Esophagus muscularis mucosa (tissue), 4 donors: ENCODE measurements at regions not wholly inside any gene's neighbourhood (a gene's known extent, or its start where the extent isn't known, plus 50 kb on each side); places are given as distances from the start of the nearest gene placed in this dataset.

Source experiments
- DNase-seq: peaks from one replicate; pipeline ENCODE4 v3.0.0-alpha.2; 2017; ENCODE audit errors: extremely low spot score
- H3K27ac ChIP-seq, 4 donors: fragments of 200-600 bp; sonication (generic); replicated peaks in 1 of 4; 1 replicate in 3 of 4; 2 replicates in 1 of 4; pipeline ENCODE4 v1.5.1; 2016 to 2019; ENCODE audit warnings: mild to moderate bottlenecking in 1 of 4
- H3K27me3 ChIP-seq, 4 donors: fragments of 200-600 bp; sonication (generic); one replicate each; pipeline versions ENCODE4 v1.5.1 to v1.6.0; 2016 to 2019
- H3K36me3 ChIP-seq, 4 donors: fragments of 200-600 bp; sonication (generic); one replicate each; pipeline ENCODE4 v1.5.1; 2016 to 2019
- H3K4me1 ChIP-seq, 4 donors: fragments of 200-600 bp; sonication (generic); one replicate each; pipeline ENCODE4 v1.5.1; 2016 to 2019
- H3K4me3 ChIP-seq, 4 donors: fragments of 200-600 bp; sonication (generic); 1 replicate in 2 of 4; 2 replicates in 2 of 4; pipeline ENCODE4 v1.5.1; 2016 to 2019; ENCODE audit warnings: mild to moderate bottlenecking in 4 of 4, moderate library complexity in 1 of 4
- H3K9me3 ChIP-seq, 4 donors: fragments of 200-600 bp; sonication (generic); 1 replicate in 3 of 4; 2 replicates in 1 of 4; pipeline ENCODE4 v1.5.1; 2016 to 2019
- EP300 ChIP-seq: sonication (generic); formaldehyde crosslinking; IDR thresholded peaks from one replicate; pipeline ENCODE4 v1.6.1; 2017; ENCODE audit warnings: antibody characterized with exemption
- POLR2A ChIP-seq: fragments of 450-650 bp; IDR thresholded peaks from one replicate; pipeline ENCODE4 v1.6.1; 2017; ENCODE audit warnings: antibody characterized with exemption, moderate library complexity, mild to moderate bottlenecking, low read depth
- POLR2AphosphoS5 ChIP-seq, 2 donors: sonication (generic); formaldehyde crosslinking; IDR thresholded peaks; one replicate each; pipeline ENCODE4 v1.6.1; 2017; ENCODE audit warnings: antibody characterized with exemption in 2 of 2
- WGBS: methylation state at CpG from one replicate; pipeline ENCODE4 v1.1.5; 2018; 5-methylcytosine and 5-hydroxymethylcytosine counted together
- intact Hi-C: fragments of 100-400 bp; cut with DNase I; formaldehyde crosslinking; loops from one replicate; pipeline ENCODE4 v1.15.1; 2023
- TF ChIP-seq, protein P1 (sequence below), 3 experiments: fragments of 200-600 bp in 2 of 3; fragments of 450-650 bp in 1 of 3; sonication (generic) in 2 of 3; IDR thresholded peaks; one replicate each; pipeline ENCODE4 v1.5.1; 2017 to 2019; ENCODE audit warnings: antibody characterized with exemption in 3 of 3, mild to moderate bottlenecking in 2 of 3, moderate library complexity in 1 of 3

DNA sequence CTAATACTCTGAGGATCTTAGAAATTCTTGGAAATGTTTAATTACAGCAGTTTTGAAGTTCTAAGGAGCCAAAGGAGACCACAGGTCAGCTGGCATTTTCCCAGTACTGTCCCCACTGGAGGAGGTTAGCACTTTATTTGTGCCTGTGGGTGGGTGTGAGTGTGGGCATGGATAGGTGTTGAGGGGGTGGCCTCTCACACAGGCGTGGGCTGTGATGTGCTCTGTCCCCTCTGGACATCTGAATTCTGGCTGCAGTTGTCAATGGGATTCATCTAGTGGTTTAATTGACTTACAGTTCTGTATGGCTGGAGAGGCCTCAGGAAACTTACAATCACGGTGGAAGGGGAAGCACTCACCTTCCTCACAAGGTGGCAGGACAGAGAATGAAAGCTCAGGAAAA lies 135.4 kb upstream of the NAMPT start:
- Histone ChIP-seq H3K27ac (peak overlapping the region; percentile 65 to 83 (median 68)), H3K27me3 (no peaks in the 10 kb centered on the region), H3K4me3 (no peak overlapping the region), H3K4me1 (peaks cover 29 to 73% (median 52%) of the 10 kb centered on the region in 4 donors), H3K9me3 (peaks cover 0 to 10% (median 0%) of the 10 kb centered on the region in 4 donors), H3K36me3 (no peaks in the 10 kb centered on the region)
- intact Hi-C loops, result no loop called here
- TF ChIP-seq, protein P1, sequence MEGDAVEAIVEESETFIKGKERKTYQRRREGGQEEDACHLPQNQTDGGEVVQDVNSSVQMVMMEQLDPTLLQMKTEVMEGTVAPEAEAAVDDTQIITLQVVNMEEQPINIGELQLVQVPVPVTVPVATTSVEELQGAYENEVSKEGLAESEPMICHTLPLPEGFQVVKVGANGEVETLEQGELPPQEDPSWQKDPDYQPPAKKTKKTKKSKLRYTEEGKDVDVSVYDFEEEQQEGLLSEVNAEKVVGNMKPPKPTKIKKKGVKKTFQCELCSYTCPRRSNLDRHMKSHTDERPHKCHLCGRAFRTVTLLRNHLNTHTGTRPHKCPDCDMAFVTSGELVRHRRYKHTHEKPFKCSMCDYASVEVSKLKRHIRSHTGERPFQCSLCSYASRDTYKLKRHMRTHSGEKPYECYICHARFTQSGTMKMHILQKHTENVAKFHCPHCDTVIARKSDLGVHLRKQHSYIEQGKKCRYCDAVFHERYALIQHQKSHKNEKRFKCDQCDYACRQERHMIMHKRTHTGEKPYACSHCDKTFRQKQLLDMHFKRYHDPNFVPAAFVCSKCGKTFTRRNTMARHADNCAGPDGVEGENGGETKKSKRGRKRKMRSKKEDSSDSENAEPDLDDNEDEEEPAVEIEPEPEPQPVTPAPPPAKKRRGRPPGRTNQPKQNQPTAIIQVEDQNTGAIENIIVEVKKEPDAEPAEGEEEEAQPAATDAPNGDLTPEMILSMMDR (IDR thresholded peaks at IDR 0.05), result no peak
- TF ChIP-seq EP300 (no peak), POLR2AphosphoS5 (IDR thresholded peaks at IDR 0.05) (no peak), POLR2A (no peak)
- DNase-seq, result no peak
- WGBS, result 81% methylated on average over 2 of the region's 2 CpGs

DNA sequence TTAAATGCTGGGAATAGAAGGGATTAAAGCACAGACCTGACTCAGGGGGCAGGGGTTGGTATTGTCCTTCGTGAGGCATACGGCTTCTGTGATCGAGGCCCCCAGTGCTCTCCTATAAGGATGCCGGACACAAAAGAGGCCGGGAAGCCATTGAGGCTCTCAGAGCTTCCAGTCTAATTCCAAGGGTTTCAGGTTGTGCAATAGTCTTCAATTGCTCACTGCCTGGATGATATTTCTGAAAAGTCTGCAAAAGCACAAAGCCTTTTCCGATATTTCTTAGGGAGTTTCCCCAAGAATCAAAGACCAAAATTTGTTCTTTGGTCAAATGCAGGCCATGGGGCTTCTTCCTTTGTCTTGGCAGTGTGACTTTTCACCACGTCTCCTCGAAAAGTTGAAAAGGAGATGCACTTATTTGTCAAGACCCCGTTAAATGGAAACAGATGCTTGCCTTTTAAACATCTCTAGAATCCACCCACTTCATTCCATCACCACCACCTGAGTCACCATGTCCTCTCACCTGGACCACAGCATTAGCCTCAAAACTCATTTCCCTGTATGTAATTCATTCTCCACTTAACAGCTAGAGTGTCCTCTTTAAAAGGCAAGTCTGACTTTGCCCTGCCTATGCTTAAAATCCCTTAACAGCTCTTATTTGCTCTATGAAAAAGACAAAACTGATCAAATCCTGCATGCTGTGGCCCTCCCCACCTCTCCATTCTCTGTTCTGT lies 134.8 kb upstream of the NAMPT start:
- Histone ChIP-seq H3K27me3 (no peaks in the 10 kb centered on the region), H3K36me3 (no peaks in the 10 kb centered on the region), H3K4me1 (peaks cover 29 to 67% (median 47%) of the 10 kb centered on the region in 4 donors), H3K4me3 (no peak overlapping the region), H3K27ac (no peak overlapping the region), H3K9me3 (peaks cover 0 to 10% (median 0%) of the 10 kb centered on the region in 4 donors)
- 93% methylated on average over 9 of the region's 9 CpGs for WGBS
- DNase-seq, result no peak
- intact Hi-C loops, result loop anchor here (2.0 kb wide), 1 partner anchor 73 kb away; no protein-coding TSS in a partner anchor
- TF ChIP-seq POLR2A (no peak), POLR2AphosphoS5 (IDR thresholded peaks at IDR 0.05) (no peak), EP300 (no peak)
- TF ChIP-seq, protein P1 (IDR thresholded peaks at IDR 0.05), result no peak

DNA sequence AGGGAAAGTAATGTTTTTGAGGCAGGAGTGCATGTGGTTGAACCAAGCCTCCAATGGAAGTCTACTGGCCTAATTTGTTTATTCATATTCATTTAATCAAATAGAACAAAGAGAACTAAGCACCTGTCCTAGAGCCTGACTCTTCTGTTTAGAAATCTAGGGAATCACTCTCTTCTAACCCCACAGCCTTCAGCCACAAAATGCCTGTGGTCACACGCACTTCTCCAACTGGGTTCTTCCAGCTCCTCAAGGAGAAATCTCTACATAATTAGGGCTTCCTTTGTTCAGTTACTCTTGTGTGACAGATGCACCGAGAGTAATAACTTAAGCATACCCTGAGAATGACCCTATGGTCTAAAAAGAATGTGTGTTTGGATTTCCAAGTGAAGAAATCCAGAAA lies 133.7 kb upstream of the NAMPT start:
- Histone ChIP-seq H3K27ac (peak overlapping the region; percentile 39 to 63 (median 49)), H3K4me3 (no peak overlapping the region), H3K4me1 (peaks cover 22 to 57% (median 38%) of the 10 kb centered on the region in 4 donors), H3K9me3 (peaks cover 0 to 10% (median 0%) of the 10 kb centered on the region in 4 donors), H3K27me3 (no peaks in the 10 kb centered on the region), H3K36me3 (no peaks in the 10 kb centered on the region)
- no peak for DNase-seq
- TF ChIP-seq EP300 (no peak), POLR2AphosphoS5 (IDR thresholded peaks at IDR 0.05) (no peak), POLR2A (no peak)
- TF ChIP-seq, protein P1 (IDR thresholded peaks at IDR 0.05), result no peak
- intact Hi-C loops, result loop anchor here (2.0 kb wide), 1 partner anchor 72 kb away; no protein-coding TSS in a partner anchor
- WGBS, result 78% methylated on average over 2 of the region's 2 CpGs

DNA sequence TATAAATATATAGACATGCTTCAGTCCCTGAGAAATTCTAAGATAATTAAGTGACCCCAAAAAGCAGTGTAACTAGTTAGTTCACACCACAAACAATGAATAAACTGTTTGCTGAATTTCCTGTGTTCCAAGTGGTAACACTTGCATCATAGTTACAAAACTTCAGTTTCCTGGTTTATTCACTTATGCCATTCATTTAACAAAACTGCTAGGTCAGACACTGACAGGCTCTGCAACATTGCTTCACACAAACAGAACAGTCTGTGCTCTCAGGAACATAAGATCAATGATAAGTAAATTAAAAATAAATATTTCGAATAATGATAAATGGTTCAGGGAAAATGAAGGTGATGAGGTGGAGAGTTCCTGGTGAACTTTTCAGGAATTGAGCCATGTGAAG lies 133.3 kb upstream of the NAMPT start:
- Histone ChIP-seq H3K4me1 (peaks cover 22 to 57% (median 38%) of the 10 kb centered on the region in 4 donors), H3K36me3 (no peaks in the 10 kb centered on the region)
- 51% methylated on average over 1 of the region's 1 CpG for WGBS

DNA sequence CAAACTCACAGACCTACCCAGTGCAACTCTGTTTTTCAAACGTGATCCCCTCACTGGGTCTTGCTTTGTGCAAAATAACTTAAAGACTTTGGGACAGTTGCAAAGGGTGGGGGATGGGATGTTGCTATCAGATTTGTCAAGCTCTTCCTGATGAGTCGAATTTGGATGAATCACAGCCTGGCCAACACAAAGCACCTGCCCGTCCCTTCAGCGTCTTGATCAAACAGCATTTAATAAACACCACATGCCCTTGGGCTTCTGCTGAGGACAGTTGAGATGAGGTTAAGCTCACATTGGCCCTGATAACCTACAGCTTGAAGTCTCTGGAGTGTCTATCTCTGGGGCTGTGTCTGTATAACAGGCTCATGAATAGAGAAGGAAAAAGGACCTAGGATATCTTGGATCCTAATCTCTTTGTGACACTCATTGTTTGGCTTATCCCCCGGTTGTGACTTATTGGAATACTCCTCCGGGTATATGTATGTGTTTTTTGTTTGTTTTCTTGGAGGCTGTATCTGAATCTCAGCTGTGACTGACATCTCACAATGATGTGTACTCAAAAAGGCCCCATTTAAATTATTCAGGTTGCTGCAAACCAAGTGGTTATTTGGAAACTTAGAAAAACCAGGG lies 132.6 kb upstream of the NAMPT start:
- Histone ChIP-seq H3K27me3 (no peaks in the 10 kb centered on the region), H3K4me1 (peaks cover 22 to 52% (median 35%) of the 10 kb centered on the region in 4 donors), H3K36me3 (no peaks in the 10 kb centered on the region), H3K27ac (peak overlapping the region in 3 of 4 donors; percentile 8 to 29 (median 15)), H3K4me3 (no peak overlapping the region), H3K9me3 (peaks cover 0 to 10% (median 0%) of the 10 kb centered on the region in 4 donors)
- DNase-seq, result no peak
- WGBS, result 29% methylated on average over 6 of the region's 6 CpGs
- no peak for TF ChIP-seq EP300
- TF ChIP-seq, protein P1 (IDR thresholded peaks at IDR 0.05), result no peak
- TF ChIP-seq POLR2A, result no peak
- TF ChIP-seq POLR2AphosphoS5 (IDR thresholded peaks at IDR 0.05), result no peak
- intact Hi-C loops, result no loop called here

More for the DNA sequence above, 133.3 kb upstream of the NAMPT start:
- TF ChIP-seq EP300 (peak; percentile 84), POLR2A (no peak), POLR2AphosphoS5 (IDR thresholded peaks at IDR 0.05) (peak in 1 of 2 donors; percentile 85)
- no peaks in the 10 kb centered on the region for H3K27me3 ChIP-seq
- H3K9me3 ChIP-seq, result peaks cover 0 to 10% (median 0%) of the 10 kb centered on the region in 4 donors
- intact Hi-C loops, result loop anchor here (2.0 kb wide), 1 partner anchor 71 kb away; no protein-coding TSS in a partner anchor
- no peak overlapping the region for H3K4me3 ChIP-seq
- peak overlapping the region; percentile 39 to 63 (median 49) for H3K27ac ChIP-seq
- DNase-seq, result no peak
